CD4-positive, alpha-beta T cell treated with Interleukin-21 for 1 hour (primary cell): ENCODE measurements at regions not wholly inside any gene's neighbourhood (a gene's known extent, or its start where the extent isn't known, plus 50 kb on each side); places are given as distances from the start of the nearest gene placed in this dataset.
"Not testable (repeated sequence)": the region's sequence is repeated elsewhere in the genome, so short reads cannot be mapped to it uniquely, and the experiment has no call there.

Experiments used
- DNase-seq: peaks from one replicate; pipeline ENCODE4 v3.0.0-alpha.2; 2020

GRCh38 chr5:20771338-20771737 lies 783.3 kb upstream of the CDH18 start:
- DNase-seq, result not testable (repeated sequence)

- not testable (repeated sequence) for DNase-seq
These were observed 777.1 kb upstream of the CDH18 start for GRCh38 chr5:20765074-20765473.

DNA sequence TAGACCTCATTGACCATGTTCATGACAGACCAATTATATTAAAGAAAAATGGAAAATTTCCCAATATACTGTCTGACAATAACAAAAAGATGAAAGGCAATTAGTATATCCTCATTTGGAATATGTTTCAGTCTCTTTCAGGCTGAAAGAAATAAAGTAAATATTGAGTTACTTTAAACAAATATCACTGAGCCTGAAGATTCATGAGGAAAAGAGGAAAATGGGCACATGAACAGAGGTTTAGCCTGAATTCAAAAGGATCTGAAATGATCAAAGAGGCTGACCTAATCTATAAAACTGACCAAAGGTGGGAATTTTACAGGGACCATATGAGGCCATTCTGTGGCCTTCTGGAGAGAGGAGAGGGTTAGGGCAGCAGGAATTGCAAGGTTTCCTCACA lies 771.5 kb upstream of the CDH18 start:
- DNase-seq, result not testable (repeated sequence)

GRCh38 chr5:20752179-20752578 lies 764.2 kb upstream of the CDH18 start:
- DNase-seq, result not testable (repeated sequence)

- not testable (repeated sequence) for DNase-seq
These were observed 747.7 kb upstream of the CDH18 start for GRCh38 chr5:20735715-20736114.

DNA sequence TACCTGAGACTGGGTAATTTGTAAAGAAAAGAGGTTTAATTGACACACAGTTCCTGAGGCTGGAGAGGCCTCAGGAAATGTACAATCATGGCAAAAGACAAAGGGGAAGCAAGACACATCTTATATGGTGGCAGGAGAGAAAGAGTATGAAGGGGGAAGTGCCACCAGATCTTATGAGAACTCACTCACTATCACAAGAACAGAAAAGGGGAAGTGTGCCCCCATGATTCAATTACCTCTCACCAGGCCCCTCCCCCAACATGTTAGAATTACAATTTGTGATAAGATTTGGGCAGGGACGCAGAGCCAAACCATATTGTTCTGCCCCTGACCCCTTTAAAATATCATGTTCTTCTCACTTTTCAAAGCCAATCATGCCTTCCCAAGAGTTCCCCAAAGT lies 744.2 kb upstream of the CDH18 start:
- DNase-seq, result not testable (repeated sequence)

DNA sequence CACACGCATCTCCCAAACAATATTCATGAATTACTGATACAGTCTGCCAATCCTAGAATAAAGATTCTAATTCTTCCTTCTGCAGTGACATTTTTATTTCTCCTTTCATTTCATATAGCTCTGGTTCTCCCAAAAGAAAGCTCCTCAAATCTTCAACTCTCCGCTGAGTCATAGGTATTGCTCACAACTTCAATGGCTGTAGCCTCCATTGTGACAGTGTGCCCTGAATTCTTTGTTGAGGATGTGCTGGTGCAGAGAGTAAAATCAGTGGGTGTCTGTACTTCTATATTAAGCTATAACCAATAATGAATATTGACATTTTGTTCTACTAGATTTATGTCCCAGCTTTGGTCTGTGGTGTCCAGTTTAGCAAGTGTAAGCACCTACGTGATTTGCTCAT lies 733.3 kb upstream of the CDH18 start:
- not testable (repeated sequence) for DNase-seq

GRCh38 chr5:20711520-20712155 lies 723.6 kb upstream of the CDH18 start:
- DNase-seq, result not testable (repeated sequence)

- not testable (repeated sequence) for DNase-seq
These were observed 719.6 kb upstream of the CDH18 start for GRCh38 chr5:20707634-20708033.

DNA sequence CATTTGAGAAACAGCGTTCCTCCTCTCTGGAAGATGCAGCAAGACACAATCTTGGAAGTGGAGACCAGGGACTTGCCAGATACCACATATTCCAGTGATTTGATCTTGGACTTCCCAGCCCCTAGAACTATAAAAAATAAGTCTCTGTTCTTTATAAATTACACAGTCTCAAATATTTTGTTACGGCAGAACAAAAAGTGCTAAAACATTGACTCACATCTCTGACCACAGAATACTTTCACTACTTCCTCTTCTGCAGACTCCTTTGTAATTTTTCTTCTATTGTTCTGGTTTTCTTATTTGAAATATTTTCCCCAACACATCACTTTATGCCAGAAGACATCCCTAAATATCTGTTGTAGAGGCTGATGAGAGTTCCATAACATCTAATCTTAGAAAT lies 706.1 kb upstream of the CDH18 start:
- no peak for DNase-seq

- no peak for DNase-seq
These were observed 704.9 kb upstream of the CDH18 start for GRCh38 chr5:20692913-20693312.

GRCh38 chr5:20683241-20683940 lies 695.4 kb upstream of the CDH18 start:
- DNase-seq, result no peak

DNA sequence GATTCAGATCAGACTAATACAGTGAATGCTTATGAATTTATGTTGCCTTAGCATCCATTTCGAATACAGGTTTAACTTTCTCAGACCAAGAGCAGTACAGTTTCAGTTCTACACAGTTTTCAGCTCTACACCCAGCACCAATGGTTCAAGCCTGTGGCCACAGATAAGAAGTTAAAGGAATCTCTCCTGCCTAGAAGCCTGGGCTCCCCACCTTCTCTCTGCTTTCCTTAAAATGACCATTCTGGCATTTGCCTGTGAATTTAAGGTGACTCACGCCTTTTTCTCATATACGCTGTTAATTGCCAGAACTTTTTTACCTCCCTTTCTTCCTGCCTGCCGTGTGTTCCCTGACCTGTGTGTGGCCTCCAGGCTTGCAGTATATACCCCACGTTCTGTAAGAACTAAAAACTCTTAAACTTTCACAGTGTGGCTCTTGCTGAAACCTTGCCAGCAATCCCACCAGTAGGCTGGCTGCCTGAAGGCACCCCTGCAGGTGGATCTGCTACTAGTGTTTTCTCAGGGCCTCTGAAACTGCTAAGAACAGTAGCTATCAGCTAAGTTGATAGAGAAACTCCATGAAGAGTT lies 692.8 kb upstream of the CDH18 start:
- no peak for DNase-seq

- DNase-seq, result no peak
These were observed 690.9 kb upstream of the CDH18 start for GRCh38 chr5:20678814-20679298.

DNA sequence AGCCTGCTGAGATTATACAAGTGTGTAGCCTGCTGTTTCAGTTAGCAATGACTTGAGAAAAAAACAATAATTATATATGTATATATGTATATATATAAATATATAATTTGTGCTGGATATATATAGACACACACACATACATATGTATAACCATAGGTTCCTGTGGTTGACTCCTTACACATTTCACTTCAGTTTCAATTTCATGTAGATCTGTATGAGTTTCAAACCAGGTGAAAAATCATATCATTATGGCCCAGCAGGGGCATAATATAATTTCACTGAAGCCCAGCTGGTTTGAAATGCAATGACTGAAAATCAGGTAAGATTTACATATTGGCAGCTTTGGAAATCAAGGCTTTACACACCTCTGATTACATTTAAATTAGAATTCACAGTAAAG lies 690.4 kb upstream of the CDH18 start:
- no peak for DNase-seq

GRCh38 chr5:20660588-20660987 lies 672.6 kb upstream of the CDH18 start:
- DNase-seq, result no peak

GRCh38 chr5:20656262-20656661 lies 668.3 kb upstream of the CDH18 start:
- DNase-seq, result no peak

GRCh38 chr5:20655211-20655610 lies 667.2 kb upstream of the CDH18 start:
- DNase-seq, result no peak

DNA sequence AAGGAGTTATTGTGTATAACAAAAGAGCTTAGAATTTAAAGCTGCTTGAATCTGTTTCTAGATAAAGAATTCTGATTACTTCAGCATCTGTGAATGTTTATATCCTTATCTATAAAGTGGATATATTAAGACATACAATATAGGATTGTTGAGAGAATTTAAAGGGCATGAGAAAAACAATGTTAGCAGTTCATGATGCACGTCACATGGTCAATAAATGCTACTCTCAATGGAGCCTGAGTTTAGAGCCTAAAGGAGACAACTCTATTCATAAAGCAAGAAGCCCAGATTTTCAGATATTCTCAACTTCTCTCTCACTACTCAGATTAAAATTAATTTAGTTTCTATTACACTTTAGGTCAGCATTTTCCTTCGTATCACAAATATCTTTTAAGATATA lies 666.7 kb upstream of the CDH18 start:
- no peak for DNase-seq

- no peak for DNase-seq
These were observed 666.0 kb upstream of the CDH18 start for GRCh38 chr5:20654033-20654432.

DNA sequence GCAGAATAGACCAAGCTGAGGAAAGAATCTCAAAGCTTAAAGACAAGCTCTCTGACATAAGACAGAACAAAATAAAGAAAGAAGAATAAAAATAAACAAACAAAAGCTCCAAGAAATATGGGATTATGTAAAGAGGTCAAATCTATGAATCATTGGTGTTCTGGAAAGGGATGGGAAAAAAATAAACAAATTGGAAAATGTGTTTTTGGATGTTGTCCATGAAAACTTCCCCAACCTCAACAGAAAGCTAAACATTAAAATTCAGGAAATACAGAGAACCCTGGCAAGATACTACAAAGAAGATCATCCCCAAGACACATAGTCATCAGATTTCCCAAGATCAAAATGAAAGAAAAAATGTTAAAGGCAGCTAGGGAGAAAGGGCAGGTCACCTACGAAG lies 662.0 kb upstream of the CDH18 start:
- DNase-seq, result no peak

- no peak for DNase-seq
These were observed 661.0 kb upstream of the CDH18 start for GRCh38 chr5:20648981-20649380.

GRCh38 chr5:20636686-20637085 lies 648.7 kb upstream of the CDH18 start:
- no peak for DNase-seq

- no peak for DNase-seq
These were observed 631.6 kb upstream of the CDH18 start for GRCh38 chr5:20619591-20619990.
